IgD-negative memory B cell (primary cell): ENCODE measurements at regions not wholly inside any gene's neighbourhood (a gene's known extent, or its start where the extent isn't known, plus 50 kb on each side); places are given as distances from the start of the nearest gene placed in this dataset.

ENCODE experiments used
- H3K27ac Mint-ChIP-seq, 3 donors: one replicate each; pipeline ENCODE4 v1.8.0; 2020 to 2022; ENCODE audit warnings: mild to moderate bottlenecking in 3 of 3, mixed read lengths in 3 of 3, moderate library complexity in 1 of 3
- H3K27me3 Mint-ChIP-seq: one replicate; pipeline ENCODE4 v1.8.0; 2021; ENCODE audit warnings: mixed read lengths
- H3K36me3 Mint-ChIP-seq: one replicate; pipeline ENCODE4 v1.8.0; 2020; ENCODE audit warnings: mild to moderate bottlenecking, mixed read lengths
- H3K4me1 Mint-ChIP-seq, 3 donors: one replicate each; pipeline ENCODE4 v1.8.0; 2020 to 2022; ENCODE audit warnings: mixed read lengths in 3 of 3, mild to moderate bottlenecking in 1 of 3
- H3K4me3 Mint-ChIP-seq, 4 donors: one replicate each; pipeline ENCODE4 v1.8.0; 2020 to 2022; ENCODE audit warnings: mild to moderate bottlenecking in 4 of 4, mixed read lengths in 4 of 4, moderate library complexity in 3 of 4
- H3K9me3 Mint-ChIP-seq, 3 donors: one replicate each; pipeline ENCODE4 v1.8.0; 2020 to 2021; ENCODE audit warnings: mixed read lengths in 3 of 3, mild to moderate bottlenecking in 1 of 3

DNA sequence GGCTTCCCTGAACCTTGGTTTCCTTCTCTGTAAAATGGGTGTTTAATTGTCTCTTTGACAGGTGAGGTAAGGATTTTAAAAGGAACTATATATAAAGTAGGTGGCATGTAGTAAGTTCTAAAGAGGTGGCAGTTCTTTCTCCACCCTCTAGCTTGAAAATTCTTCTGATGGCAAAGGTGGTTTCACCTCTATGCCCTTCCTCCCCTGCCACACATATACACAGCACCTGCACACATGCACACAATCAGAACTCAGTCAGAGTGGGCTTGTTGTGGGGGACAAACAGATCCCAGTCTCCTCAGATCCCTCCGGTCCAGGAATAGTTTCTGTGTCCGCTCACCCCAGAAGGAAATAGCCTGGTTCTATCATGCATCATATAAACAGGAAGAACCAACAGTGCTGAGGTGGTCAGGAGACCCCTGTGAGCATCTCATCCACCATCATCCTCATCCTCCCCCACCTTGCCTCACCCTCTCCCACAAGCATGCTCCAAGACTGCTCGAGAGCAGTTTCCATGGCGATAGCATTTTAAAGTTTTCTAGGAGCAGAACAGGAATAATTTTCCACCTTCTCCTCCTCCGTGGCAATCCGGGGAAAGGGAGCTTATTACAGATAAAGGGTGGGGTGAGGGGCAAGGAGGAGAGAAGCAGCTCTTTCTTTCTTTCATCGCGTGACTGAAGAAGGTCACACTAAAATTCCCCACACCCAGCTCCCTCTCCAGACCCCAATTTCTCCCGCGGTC is 123.6 kb downstream of the CHST1 start:
- H3K27me3 Mint-ChIP-seq = peaks cover 19% of the 10 kb centered on the region
- peaks cover 0 to 1% (median 0%) of the 10 kb centered on the region in 3 donors for H3K9me3 Mint-ChIP-seq
- no peak overlapping the region for H3K27ac Mint-ChIP-seq
- no peaks in the 10 kb centered on the region for H3K4me1 Mint-ChIP-seq
- H3K36me3 Mint-ChIP-seq = no peaks in the 10 kb centered on the region
- no peak overlapping the region for H3K4me3 Mint-ChIP-seq

DNA sequence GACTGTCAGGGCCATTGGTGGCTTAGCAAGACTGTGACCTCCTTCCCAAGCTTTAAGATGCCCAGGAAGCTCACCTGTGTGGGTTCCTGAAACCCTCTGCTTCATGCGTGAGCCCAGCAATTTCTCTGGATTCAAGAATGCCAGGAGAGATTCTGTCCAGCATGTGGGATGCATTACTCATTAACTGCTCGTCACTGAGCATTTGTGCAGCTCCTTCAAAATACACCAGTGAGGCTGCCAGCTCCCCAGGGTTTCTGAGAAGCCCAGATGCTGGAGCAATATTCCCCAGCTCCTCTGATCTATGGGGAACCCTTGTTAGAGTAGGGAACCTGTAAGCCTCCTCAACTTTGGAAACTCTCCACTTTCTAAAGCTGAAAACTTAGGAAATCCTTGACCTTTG is 126.5 kb downstream of the CHST1 start:
- Mint-ChIP-seq H3K36me3 (no peaks in the 10 kb centered on the region), H3K27ac (no peak overlapping the region), H3K27me3 (peaks cover 15% of the 10 kb centered on the region), H3K4me3 (no peak overlapping the region), H3K9me3 (peaks cover 0 to 1% (median 0%) of the 10 kb centered on the region in 3 donors), H3K4me1 (no peaks in the 10 kb centered on the region)

DNA sequence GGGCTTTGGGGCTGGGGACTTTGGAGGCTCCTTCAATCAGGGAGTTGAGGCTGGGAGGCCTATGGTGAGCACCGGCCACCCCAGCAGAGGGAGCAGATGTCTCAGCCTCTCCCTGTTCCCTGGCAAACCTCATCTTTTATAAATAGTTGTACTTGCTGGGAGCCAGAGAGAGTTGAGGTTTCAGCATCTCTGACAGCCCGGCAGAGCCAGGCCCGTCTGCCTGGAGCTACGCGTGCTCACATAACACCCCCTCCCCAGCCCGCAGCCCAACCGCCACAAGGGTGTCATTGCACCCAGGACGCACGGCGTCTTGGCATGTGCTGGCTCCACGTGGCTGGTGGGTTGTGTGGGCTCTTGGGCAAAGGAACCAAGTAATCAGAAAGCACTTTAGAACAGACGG is 127.1 kb downstream of the CHST1 start:
- Mint-ChIP-seq H3K27me3 (peaks cover 15% of the 10 kb centered on the region), H3K27ac (no peak overlapping the region), H3K36me3 (no peaks in the 10 kb centered on the region), H3K4me3 (no peak overlapping the region), H3K9me3 (peaks cover 0 to 1% (median 0%) of the 10 kb centered on the region in 3 donors), H3K4me1 (no peaks in the 10 kb centered on the region)

DNA sequence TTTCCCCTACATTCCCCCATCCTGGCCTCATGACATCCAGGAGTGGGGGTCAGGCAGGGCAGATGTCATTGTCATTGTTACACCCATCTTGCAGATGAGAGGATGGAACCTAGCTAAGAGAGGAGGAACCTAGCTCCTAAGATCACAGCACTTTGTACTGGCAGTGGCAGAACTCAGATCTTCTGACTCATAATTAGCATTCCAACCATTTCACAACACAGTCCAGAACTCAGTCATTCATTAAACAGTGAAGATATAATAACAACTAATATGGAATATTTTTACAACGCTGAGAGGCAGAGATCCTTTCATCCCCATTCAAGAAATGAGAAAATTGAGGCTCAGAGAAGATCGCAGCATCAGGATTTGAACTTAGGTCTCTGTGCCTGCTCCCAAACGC is 127.8 kb downstream of the CHST1 start:
- H3K4me1 Mint-ChIP-seq = no peaks in the 10 kb centered on the region

DNA sequence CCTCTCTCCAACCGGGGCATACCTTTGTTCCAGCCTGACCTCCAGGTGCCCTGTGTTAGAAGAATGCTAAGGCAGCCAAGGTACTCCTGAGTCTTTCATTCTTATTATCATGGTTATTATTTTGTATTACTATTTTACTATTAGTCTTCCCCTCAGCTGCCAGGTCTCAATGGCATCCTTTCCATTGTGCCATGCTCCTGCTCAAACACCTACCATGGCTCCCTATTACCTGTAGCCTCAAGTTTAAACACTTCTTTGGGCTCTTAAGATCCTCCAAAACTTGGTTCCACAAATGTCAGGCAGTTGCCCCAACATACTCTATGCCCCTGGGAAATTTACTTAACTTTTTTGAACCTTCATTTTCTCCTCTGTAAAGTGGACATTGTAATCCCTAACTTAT is 130.4 kb downstream of the CHST1 start:
- Mint-ChIP-seq H3K9me3 (no peaks in the 10 kb centered on the region), H3K36me3 (no peaks in the 10 kb centered on the region), H3K4me1 (no peaks in the 10 kb centered on the region), H3K27ac (no peak overlapping the region), H3K4me3 (no peak overlapping the region), H3K27me3 (peaks cover 13% of the 10 kb centered on the region)

More for the DNA sequence above, 127.8 kb downstream of the CHST1 start:
- peaks cover 0 to 1% (median 0%) of the 10 kb centered on the region in 3 donors for H3K9me3 Mint-ChIP-seq
- no peak overlapping the region for H3K4me3 Mint-ChIP-seq
- H3K27me3 Mint-ChIP-seq = peaks cover 15% of the 10 kb centered on the region
- H3K36me3 Mint-ChIP-seq = no peaks in the 10 kb centered on the region
- H3K27ac Mint-ChIP-seq = no peak overlapping the region

DNA sequence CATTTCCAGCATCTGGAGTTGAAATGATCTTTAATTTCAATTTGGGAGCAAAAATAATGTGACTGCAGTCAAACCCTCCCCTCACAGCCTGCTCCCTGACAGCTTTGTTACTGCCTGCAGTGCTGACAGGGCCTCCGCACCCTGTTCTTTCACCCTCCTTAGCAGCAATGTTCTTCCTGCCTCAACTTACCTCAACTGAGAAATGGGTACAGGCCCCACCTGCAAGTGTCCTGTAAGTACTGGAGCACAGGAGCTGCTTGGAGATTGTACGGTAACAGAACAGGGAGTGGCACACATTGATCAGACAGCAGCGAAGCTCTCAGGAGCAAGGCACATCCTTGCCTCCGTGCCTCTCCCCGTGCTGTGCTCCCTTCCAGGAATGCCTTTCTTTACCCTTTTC is 131.3 kb downstream of the CHST1 start:
- Mint-ChIP-seq H3K27ac (no peak overlapping the region), H3K4me3 (no peak overlapping the region), H3K27me3 (peaks cover 13% of the 10 kb centered on the region), H3K36me3 (no peaks in the 10 kb centered on the region), H3K9me3 (no peaks in the 10 kb centered on the region), H3K4me1 (no peaks in the 10 kb centered on the region)

DNA sequence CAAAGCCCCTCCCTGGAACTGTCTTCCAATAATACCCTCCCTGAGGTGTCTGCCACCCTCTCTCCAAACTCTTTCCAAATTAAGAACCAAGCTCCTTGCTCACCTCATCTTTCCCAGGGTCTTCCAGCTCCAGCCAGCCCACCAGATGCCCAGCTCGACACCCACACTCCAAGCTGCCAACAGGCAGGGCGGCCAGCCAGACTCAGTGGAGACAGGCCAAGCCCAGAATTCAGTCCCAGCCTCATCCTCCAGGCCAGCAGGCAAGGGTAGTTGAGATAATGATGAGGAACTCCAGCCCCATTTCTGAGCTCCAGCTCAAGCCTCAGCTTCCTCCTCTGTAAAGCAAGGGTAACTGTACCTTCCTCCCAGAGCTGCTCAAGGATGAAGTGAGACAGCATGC is 132.9 kb downstream of the CHST1 start:
- Mint-ChIP-seq H3K27ac (no peak overlapping the region), H3K36me3 (no peaks in the 10 kb centered on the region), H3K27me3 (peaks cover 11% of the 10 kb centered on the region), H3K4me1 (no peaks in the 10 kb centered on the region), H3K4me3 (no peak overlapping the region), H3K9me3 (no peaks in the 10 kb centered on the region)

DNA sequence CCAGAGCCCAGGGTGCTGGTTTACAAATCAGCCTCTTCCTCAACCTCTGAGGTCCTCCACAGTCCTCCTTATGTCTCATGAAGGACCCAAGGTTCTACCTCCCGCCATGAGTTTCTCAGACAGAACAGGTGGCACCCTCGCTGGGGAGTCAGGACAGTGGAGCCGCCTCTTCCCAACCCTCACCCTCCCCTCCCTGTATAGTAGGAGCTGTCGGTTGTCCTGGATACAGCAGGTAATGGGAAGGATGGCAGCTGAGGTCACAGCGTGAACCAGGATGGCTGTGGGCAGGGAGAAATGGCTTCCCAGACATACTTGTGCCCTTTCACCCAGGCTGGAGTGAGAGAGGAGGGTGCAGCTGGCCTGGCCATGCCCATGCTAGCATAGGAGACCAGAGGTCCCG is 134.6 kb downstream of the CHST1 start:
- no peak overlapping the region for H3K27ac Mint-ChIP-seq
- H3K27me3 Mint-ChIP-seq = peaks cover 8% of the 10 kb centered on the region
- no peaks in the 10 kb centered on the region for H3K4me1 Mint-ChIP-seq
- H3K36me3 Mint-ChIP-seq = no peaks in the 10 kb centered on the region
- no peak overlapping the region for H3K4me3 Mint-ChIP-seq
- no peaks in the 10 kb centered on the region for H3K9me3 Mint-ChIP-seq

DNA sequence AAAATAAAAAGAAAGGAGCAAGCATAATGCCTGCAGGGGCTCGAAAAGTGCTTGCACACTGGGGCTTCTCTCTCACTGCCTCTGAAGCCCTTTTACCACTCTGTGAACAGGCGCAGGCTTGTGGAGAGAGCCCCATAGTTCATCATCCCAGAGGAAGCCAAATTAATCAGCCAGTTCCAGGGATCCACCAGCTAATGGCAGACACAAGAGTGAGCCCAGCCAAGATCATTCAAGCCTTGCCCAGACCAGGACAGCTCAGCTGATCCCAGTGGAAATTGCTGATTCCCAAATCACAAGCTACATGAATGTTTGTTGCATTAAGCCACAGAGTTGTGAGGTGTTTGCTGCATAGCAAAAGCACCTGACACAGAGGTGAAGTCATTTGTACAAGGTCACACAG is 135.3 kb downstream of the CHST1 start:
- Mint-ChIP-seq H3K4me1 (no peaks in the 10 kb centered on the region), H3K27ac (peak overlapping the region in 1 of 3 donors; percentile 77), H3K9me3 (no peaks in the 10 kb centered on the region), H3K36me3 (no peaks in the 10 kb centered on the region), H3K27me3 (peaks cover 8% of the 10 kb centered on the region), H3K4me3 (no peak overlapping the region)

DNA sequence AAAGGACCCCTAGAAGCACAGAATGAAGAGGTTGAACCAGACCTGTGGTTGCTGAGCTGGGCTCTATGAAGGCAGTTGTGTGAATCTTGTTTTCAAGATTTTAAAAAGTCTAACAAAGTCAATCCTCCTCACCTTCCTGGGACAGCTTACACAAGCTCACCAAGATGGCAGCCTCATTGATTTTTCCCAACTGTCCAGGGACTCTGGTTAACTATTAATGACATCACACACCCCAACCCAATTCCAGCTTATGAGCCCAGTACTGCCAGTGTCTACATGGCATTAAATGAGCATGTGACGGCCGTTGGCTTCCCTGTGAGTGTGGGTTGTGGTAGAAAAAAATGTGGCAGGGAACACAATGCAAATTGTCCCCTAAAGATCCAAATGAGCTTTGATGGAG is 137.0 kb downstream of the CHST1 start:
- peaks cover 3 to 6% (median 3%) of the 10 kb centered on the region in 3 donors for H3K9me3 Mint-ChIP-seq
- peaks cover 10% of the 10 kb centered on the region for H3K27me3 Mint-ChIP-seq
- H3K27ac Mint-ChIP-seq = no peak overlapping the region
- H3K36me3 Mint-ChIP-seq = no peaks in the 10 kb centered on the region
- no peaks in the 10 kb centered on the region for H3K4me1 Mint-ChIP-seq
- H3K4me3 Mint-ChIP-seq = no peak overlapping the region

DNA sequence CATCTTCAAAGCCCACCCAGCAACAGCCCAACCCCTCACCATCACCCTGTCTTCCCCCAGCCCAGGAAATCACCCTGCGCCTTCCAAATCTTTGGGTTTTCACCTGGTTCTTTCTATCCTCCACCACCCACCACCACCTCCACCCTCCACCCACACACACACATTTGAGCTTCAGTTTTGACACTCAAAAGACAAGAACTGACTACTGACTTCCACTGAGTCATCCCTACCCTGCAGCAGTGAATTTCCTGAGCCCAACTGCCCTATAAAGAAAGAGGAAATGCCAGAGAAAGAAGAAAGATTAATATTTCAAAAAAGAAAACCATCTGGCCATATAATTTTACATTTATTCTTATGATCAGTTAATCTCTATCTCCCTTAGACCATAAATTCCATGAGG is 137.5 kb downstream of the CHST1 start:
- Mint-ChIP-seq H3K4me1 (no peaks in the 10 kb centered on the region), H3K36me3 (no peaks in the 10 kb centered on the region), H3K4me3 (no peak overlapping the region), H3K27me3 (peaks cover 9% of the 10 kb centered on the region), H3K27ac (no peak overlapping the region), H3K9me3 (peaks cover 3 to 10% (median 3%) of the 10 kb centered on the region in 3 donors)

DNA sequence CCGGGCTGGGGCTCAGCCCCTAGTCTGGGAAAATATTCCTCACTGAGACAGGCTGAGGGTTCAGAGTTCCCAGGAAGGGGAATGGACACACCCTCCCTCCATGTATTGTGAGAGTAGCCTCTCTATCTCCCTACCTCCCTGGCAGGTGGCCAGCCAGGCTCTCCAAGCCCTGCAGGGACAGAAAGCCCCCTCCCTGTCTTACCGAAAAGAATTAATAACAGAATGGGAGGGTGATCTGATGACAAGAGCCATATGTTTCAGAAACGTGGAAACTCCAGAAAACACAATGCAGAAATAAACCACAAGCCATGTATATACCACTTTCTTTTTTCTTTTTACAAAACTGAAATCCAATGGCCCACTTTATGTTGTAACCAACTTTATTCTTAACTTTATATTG is 140.0 kb downstream of the CHST1 start:
- Mint-ChIP-seq H3K4me3 (peak overlapping the region in 1 of 4 donors; percentile 18), H3K27ac (no peak overlapping the region), H3K27me3 (peaks cover 4% of the 10 kb centered on the region), H3K36me3 (no peaks in the 10 kb centered on the region), H3K9me3 (peaks cover 3 to 18% (median 4%) of the 10 kb centered on the region in 3 donors), H3K4me1 (no peaks in the 10 kb centered on the region)

DNA sequence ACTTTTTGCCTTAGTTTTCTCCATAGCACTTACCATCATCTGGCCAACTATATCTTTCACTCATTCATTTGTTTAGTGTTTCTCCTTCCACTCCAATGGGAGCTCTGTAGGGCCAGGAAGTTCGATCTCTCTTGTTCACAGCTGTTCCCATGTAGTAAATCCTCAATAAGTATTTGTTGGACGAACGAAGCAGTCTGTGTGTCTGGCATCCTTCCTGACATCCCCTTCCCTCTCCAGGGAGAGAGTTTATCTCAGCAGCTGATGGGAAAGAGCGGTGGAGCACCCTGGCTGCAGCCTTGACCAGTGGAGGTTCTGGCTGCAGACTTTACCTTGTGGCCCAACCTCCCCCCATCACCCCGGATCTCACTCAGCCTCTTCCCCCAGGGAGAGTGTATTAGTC is 141.7 kb downstream of the CHST1 start:
- Mint-ChIP-seq H3K4me3 (no peak overlapping the region), H3K36me3 (no peaks in the 10 kb centered on the region), H3K27ac (no peak overlapping the region), H3K9me3 (peaks cover 3 to 18% (median 4%) of the 10 kb centered on the region in 3 donors), H3K4me1 (no peaks in the 10 kb centered on the region), H3K27me3 (peaks cover 4% of the 10 kb centered on the region)

DNA sequence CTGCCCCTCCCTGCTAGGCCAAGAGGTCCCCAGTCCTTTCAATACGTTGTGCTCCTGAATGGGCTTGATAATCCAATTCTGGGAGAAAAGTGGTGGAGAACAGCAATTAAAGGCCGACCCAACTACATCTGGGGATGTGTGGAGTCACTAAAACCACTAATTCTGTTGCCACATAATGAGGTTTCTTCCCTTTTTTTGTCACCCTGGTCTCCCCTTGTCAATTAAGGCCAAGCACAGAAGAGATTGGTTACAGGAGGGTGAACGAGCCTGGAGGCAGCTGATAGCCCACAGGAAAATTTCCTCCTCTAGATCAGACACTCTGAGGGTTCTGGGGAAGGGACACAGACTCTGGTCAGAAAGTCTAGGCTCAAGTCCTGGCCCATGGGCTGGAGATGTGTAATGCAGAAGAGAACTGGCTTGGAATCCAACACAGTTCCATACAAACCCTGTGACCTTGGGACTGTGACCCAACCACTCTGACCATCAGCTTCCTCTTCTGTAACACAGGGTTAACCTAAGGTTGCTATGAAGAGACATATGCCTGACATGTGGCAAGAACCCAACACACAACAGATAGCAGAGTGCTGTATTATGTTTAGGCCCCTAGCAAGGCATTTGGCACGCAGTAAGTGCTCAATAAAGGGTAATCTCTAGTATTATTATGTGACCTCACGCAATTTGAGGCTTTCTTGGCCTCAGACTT is 146.4 kb downstream of the CHST1 start:
- Mint-ChIP-seq H3K4me3 (no peak overlapping the region), H3K36me3 (peaks cover 2% of the 10 kb centered on the region), H3K27ac (no peak overlapping the region), H3K27me3 (peaks cover 2% of the 10 kb centered on the region), H3K4me1 (no peaks in the 10 kb centered on the region), H3K9me3 (peaks cover 0 to 18% (median 2%) of the 10 kb centered on the region in 3 donors)

DNA sequence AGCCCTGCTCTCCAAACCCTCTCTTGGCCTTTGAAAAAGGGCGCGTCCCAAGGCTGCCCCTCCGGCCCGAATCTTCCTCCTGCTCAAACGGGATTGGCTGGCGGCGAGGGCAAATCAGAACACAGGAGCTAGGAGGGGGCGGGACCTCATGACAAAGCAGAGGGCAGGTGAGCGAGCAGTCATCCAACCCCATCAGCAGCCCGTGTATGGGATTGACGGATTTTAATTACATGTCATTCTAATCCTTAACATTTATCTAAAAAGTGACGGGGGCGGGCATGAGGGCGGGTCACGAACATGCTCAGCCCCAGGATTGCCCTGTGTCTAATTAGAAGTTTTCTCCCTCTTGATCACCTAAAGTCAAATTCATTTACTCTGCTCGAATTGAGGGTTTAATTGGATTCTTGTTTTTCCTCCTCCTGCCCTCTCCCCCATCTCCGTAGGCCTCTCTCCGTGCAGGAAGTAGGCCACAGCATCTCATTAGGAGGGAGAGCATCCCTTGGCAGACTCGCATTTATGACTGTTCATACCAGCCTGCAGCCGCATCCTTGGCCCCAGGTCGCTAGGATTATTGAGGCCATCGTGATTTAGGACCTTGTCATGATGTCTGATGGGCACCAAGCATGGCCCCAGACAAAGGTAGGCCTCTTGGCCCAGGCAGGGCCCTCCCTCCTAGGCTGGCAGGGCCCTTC is 147.1 kb downstream of the CHST1 start:
- no peak overlapping the region for H3K27ac Mint-ChIP-seq
- peaks cover 2% of the 10 kb centered on the region for H3K36me3 Mint-ChIP-seq
- no peaks in the 10 kb centered on the region for H3K4me1 Mint-ChIP-seq
- peaks cover 2% of the 10 kb centered on the region for H3K27me3 Mint-ChIP-seq
- H3K9me3 Mint-ChIP-seq = peaks cover 0 to 11% (median 2%) of the 10 kb centered on the region in 3 donors
- H3K4me3 Mint-ChIP-seq = no peak overlapping the region
